H9 (cell line): ENCODE measurements at regions not wholly inside any gene's neighbourhood (a gene's known extent, or its start where the extent isn't known, plus 50 kb on each side); places are given as distances from the start of the nearest gene placed in this dataset.

Experiments
- DNase-seq: peaks from one replicate; pipeline ENCODE4 v3.0.0-alpha.2; 2017
- H2AFZ ChIP-seq: one replicate; pipeline ENCODE4 v1.6.1; 2013; ENCODE audit warnings: mild to moderate bottlenecking, low read length, control low read depth, moderate library complexity
- H2AK5ac ChIP-seq: 2 replicates; pipeline ENCODE4 v1.6.1; 2013; ENCODE audit warnings: low read length, control low read depth, mixed read lengths; ENCODE audit not compliant: insufficient read length
- H2BK120ac ChIP-seq: one replicate; pipeline ENCODE4 v1.6.1; 2013; ENCODE audit warnings: low read depth, mild to moderate bottlenecking, low read length, control low read depth, inconsistent platforms; ENCODE audit not compliant: poor library complexity, severe bottlenecking
- H2BK12ac ChIP-seq: 2 replicates; pipeline ENCODE4 v1.6.1; 2013; ENCODE audit warnings: low read length, control low read depth, mixed read lengths, low read depth; ENCODE audit not compliant: insufficient read length
- H2BK15ac ChIP-seq: 2 replicates; pipeline ENCODE4 v1.6.1; 2013; ENCODE audit warnings: low read depth, low read length, control low read depth
- H2BK20ac ChIP-seq: one replicate; pipeline ENCODE4 v1.6.1; 2013; ENCODE audit warnings: low read depth, mild to moderate bottlenecking, low read length, control low read depth, inconsistent platforms; ENCODE audit not compliant: poor library complexity, severe bottlenecking
- H2BK5ac ChIP-seq: 2 replicates; pipeline ENCODE4 v1.6.1; 2013; ENCODE audit warnings: low read length, control low read depth, mixed read lengths; ENCODE audit not compliant: insufficient read length
- H3K14ac ChIP-seq: 2 replicates; pipeline ENCODE4 v1.6.1; 2013; ENCODE audit warnings: low read length, control low read depth; ENCODE audit not compliant: insufficient read depth
- H3K18ac ChIP-seq: 2 replicates; pipeline ENCODE4 v1.6.1; 2013; ENCODE audit warnings: low read depth, mild to moderate bottlenecking, mixed read lengths, low read length, control low read depth; ENCODE audit not compliant: insufficient read length
- H3K23ac ChIP-seq: 2 replicates; pipeline ENCODE4 v1.6.1; 2013; ENCODE audit warnings: low read length, control low read depth, mixed read lengths, low read depth; ENCODE audit not compliant: insufficient read length
- H3K23me2 ChIP-seq: 2 replicates; pipeline ENCODE4 v1.6.1; 2013; ENCODE audit warnings: low read depth, mild to moderate bottlenecking, mixed read lengths, low read length, control low read depth; ENCODE audit not compliant: insufficient read length, poor library complexity, severe bottlenecking
- H3K27ac ChIP-seq: 2 replicates; pipeline ENCODE4 v1.5.1; 2013; ENCODE audit warnings: low read length, control low read depth, mixed read lengths, low read depth; ENCODE audit not compliant: insufficient read length
- H3K27me3 ChIP-seq: 2 replicates; pipeline ENCODE4 v1.6.1; 2013; ENCODE audit warnings: low read length, control low read depth, inconsistent platforms; ENCODE audit not compliant: insufficient read depth
- H3K4ac ChIP-seq: 2 replicates; pipeline ENCODE4 v1.6.1; 2013; ENCODE audit warnings: low read depth, mild to moderate bottlenecking, control low read depth, inconsistent platforms, low read length, moderate library complexity
- H3K4me1 ChIP-seq: 2 replicates; pipeline ENCODE4 v1.6.1; 2013; ENCODE audit warnings: low read length, control low read depth, inconsistent platforms; ENCODE audit not compliant: insufficient read depth
- H3K4me2 ChIP-seq: 2 replicates; pipeline ENCODE4 v1.6.1; 2013; ENCODE audit warnings: low read length, control low read depth, mixed read lengths; ENCODE audit not compliant: insufficient read length, insufficient read depth
- H3K56ac ChIP-seq: 2 replicates; pipeline ENCODE4 v1.6.1; 2013; ENCODE audit warnings: low read depth, mild to moderate bottlenecking, mixed read lengths, low read length, control low read depth; ENCODE audit not compliant: insufficient read length
- H3K79me1 ChIP-seq: 2 replicates; pipeline ENCODE4 v1.6.1; 2013; ENCODE audit warnings: low read depth, mild to moderate bottlenecking, moderate library complexity, low read length, control low read depth, inconsistent platforms; ENCODE audit not compliant: insufficient read depth, poor library complexity, severe bottlenecking
- H3K79me2 ChIP-seq: 2 replicates; pipeline ENCODE4 v1.6.1; 2013; ENCODE audit warnings: low read length, control low read depth, inconsistent platforms; ENCODE audit not compliant: insufficient read depth
- H3K9ac ChIP-seq: 2 replicates; pipeline ENCODE4 v1.6.1; 2013; ENCODE audit warnings: low read length, control low read depth, mixed read lengths; ENCODE audit not compliant: insufficient read length; ENCODE audit errors: extremely low read depth
- H3K9me3 ChIP-seq: one replicate; pipeline ENCODE4 v1.6.1; 2013; ENCODE audit warnings: low read depth, low read length, inconsistent platforms; ENCODE audit not compliant: control insufficient read depth
- H3T11ph ChIP-seq: one replicate; pipeline ENCODE4 v1.6.1; 2013; ENCODE audit warnings: mild to moderate bottlenecking, low read length, control low read depth, inconsistent platforms
- H4K20me1 ChIP-seq: one replicate; pipeline ENCODE4 v1.6.1; 2013; ENCODE audit not compliant: control insufficient read depth, insufficient read length, insufficient read depth
- H4K5ac ChIP-seq: 2 replicates; pipeline ENCODE4 v1.6.1; 2013; ENCODE audit warnings: low read depth, mild to moderate bottlenecking, mixed read lengths, low read length, control low read depth; ENCODE audit not compliant: insufficient read length
- H4K8ac ChIP-seq: replicated peaks from 2 replicates; pipeline ENCODE4 v1.6.1; 2013; ENCODE audit warnings: low read length, control low read depth, mixed read lengths, low read depth; ENCODE audit not compliant: insufficient read length
- H4K91ac ChIP-seq: 2 replicates; pipeline ENCODE4 v1.6.1; 2013; ENCODE audit warnings: low read depth, mild to moderate bottlenecking, moderate library complexity, mixed read lengths, low read length, control low read depth; ENCODE audit not compliant: insufficient read length
- H3K27ac Mint-ChIP-seq, 3 experiments: 2 replicates in 2 of 3; 3 replicates in 1 of 3; pipeline ENCODE4 v1.8.0; 2020 to 2021; ENCODE audit warnings: mixed read lengths in 3 of 3, mild to moderate bottlenecking in 1 of 3, moderate library complexity in 1 of 3
- H3K27me3 Mint-ChIP-seq: 2 replicates; pipeline ENCODE4 v1.8.0; 2021; ENCODE audit warnings: low read depth, mild to moderate bottlenecking, moderate library complexity, mixed read lengths
- H3K36me3 Mint-ChIP-seq, 3 experiments: 2 replicates in 2 of 3; 3 replicates in 1 of 3; pipeline ENCODE4 v1.8.0; 2020 to 2021; ENCODE audit warnings: low read depth in 3 of 3, mixed read lengths in 3 of 3; ENCODE audit not compliant: insufficient read depth in 1 of 3
- H3K4me1 Mint-ChIP-seq, 2 experiments: 2 replicates each; pipeline ENCODE4 v1.8.0; 2020; ENCODE audit warnings: mixed read lengths in 2 of 2
- H3K4me3 Mint-ChIP-seq, 2 experiments: 2 replicates in 1 of 2; 3 replicates in 1 of 2; pipeline ENCODE4 v1.8.0; 2020 to 2021; ENCODE audit warnings: mild to moderate bottlenecking in 2 of 2, mixed read lengths in 2 of 2, moderate library complexity in 1 of 2
- H3K9me3 Mint-ChIP-seq, 2 experiments: 2 replicates in 1 of 2; 3 replicates in 1 of 2; pipeline ENCODE4 v1.8.0; 2020; ENCODE audit warnings: mild to moderate bottlenecking in 2 of 2, mixed read lengths in 2 of 2, moderate library complexity in 1 of 2
- WGBS: extraction: QIAGEN DNeasy Blood & Tissue Kit; methylation state at CpG from one replicate; pipeline ENCODE4 v1.1.7; 2013; ENCODE audit warnings: missing lambda C conversion rate, low lambda C conversion rate, mixed read lengths; ENCODE audit not compliant: insufficient read length; ENCODE audit errors: extremely low coverage; 5-methylcytosine and 5-hydroxymethylcytosine counted together
- TF ChIP-seq, protein P1 (sequence below): fragments of 200-600 bp; sonication (generic); conservative IDR thresholded peaks from 3 replicates; pipeline ENCODE4 v1.8.0; 2021; ENCODE audit warnings: antibody characterized with exemption, mild to moderate bottlenecking

DNA sequence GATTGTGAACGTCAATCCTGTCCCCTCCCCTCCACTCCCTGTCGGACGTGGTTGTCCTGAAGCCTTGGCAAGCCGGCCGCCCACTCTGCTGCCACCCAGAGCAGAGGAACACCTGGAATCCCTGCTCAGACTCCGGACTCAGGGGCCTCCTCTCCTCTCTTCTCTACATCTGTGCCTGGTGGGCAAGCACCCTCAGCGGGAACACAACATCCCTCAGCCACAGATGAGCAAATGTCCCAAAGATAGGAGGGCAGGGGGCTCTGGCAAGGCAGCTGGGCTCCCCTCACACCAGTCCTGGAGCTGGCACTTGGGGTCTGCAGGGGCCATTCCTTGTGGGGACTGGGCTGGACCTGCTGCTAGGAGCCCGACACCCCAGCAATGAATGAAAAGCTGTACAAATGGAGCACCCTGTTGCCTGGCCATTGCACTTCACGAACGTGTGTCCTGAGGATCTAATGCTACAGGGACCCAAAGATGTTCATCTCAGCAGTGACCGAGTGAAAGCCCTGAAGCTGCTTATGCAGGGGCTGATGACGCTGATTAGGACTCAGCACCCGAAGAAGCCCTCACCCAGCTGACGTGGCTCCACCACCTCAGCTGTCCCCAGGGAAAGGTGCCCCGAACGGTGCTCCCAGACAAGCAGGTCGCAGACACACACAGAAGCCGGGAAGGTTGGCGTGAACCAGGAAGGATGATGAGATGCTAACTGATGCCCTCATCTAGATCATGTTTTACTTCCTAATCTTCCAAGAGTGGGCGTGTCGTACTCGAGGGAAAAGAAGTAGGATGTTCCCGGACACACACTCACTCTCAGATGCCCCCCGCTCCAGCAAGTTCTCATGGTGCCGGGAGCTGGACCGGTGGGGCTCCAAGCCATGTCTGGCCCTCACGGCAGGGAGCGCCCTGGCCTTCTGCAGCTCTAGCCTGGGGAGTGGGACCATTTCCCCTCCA is 177.0 kb upstream of the PPP1R26 start:
- Histone ChIP-seq H3K18ac (no peak overlapping the region), H4K91ac (no peak overlapping the region), H2BK5ac (no peak overlapping the region), H3K27me3 (no peaks in the 10 kb centered on the region), H2BK12ac (no peak overlapping the region), H2BK15ac (no peak overlapping the region), H3T11ph (no peak overlapping the region), H4K8ac (no peak overlapping the region), H3K56ac (no peak overlapping the region), H3K23ac (no peak overlapping the region), H4K20me1 (no peaks in the 10 kb centered on the region), H3K27ac (no peak overlapping the region), H3K4me2 (no peak overlapping the region), H2AK5ac (no peak overlapping the region), H4K5ac (no peak overlapping the region), H3K4me1 (no peaks in the 10 kb centered on the region), H3K9me3 (no peaks in the 10 kb centered on the region), H3K4ac (no peak overlapping the region), H2BK20ac (no peak overlapping the region), H3K14ac (no peak overlapping the region), H3K79me1 (no peaks in the 10 kb centered on the region), H3K79me2 (no peaks in the 10 kb centered on the region), H3K9ac (no peak overlapping the region), H3K23me2 (no peaks in the 10 kb centered on the region), H2AFZ (no peak overlapping the region), H2BK120ac (no peak overlapping the region)
- no peak for DNase-seq
- no peak overlapping the region; a peak in 1 of 7 replicates for H3K27ac Mint-ChIP-seq
- H3K27me3 Mint-ChIP-seq, result peaks cover 21% of the 10 kb centered on the region
- H3K4me3 Mint-ChIP-seq, result no peak overlapping the region
- H3K36me3 Mint-ChIP-seq, result peaks cover 0 to 6% (median 0%) of the 10 kb centered on the region in 3 experiments; a peak in 3 of 7 replicates
- TF ChIP-seq, protein P1, sequence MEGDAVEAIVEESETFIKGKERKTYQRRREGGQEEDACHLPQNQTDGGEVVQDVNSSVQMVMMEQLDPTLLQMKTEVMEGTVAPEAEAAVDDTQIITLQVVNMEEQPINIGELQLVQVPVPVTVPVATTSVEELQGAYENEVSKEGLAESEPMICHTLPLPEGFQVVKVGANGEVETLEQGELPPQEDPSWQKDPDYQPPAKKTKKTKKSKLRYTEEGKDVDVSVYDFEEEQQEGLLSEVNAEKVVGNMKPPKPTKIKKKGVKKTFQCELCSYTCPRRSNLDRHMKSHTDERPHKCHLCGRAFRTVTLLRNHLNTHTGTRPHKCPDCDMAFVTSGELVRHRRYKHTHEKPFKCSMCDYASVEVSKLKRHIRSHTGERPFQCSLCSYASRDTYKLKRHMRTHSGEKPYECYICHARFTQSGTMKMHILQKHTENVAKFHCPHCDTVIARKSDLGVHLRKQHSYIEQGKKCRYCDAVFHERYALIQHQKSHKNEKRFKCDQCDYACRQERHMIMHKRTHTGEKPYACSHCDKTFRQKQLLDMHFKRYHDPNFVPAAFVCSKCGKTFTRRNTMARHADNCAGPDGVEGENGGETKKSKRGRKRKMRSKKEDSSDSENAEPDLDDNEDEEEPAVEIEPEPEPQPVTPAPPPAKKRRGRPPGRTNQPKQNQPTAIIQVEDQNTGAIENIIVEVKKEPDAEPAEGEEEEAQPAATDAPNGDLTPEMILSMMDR, result no peak
- H3K9me3 Mint-ChIP-seq, result peaks cover 6 to 8% of the 10 kb centered on the region in 2 experiments; a peak in 2 of 5 replicates
- WGBS, result no CpG with 5 or more reads among the region's 28 CpGs
- H3K4me1 Mint-ChIP-seq, result peaks cover 8 to 27% of the 10 kb centered on the region in 2 experiments
